AG10803 (cell line): ENCODE measurements at regions not wholly inside any gene's neighbourhood (a gene's known extent, or its start where the extent isn't known, plus 50 kb on each side); places are given as distances from the start of the nearest gene placed in this dataset.

ENCODE experiments used
- DNase-seq: peaks from one replicate; pipeline ENCODE4 v3.0.0; 2010; ENCODE audit warnings: low read depth
- H3K4me3 ChIP-seq: 2 replicates; pipeline ENCODE4 v1.5.1; 2011; ENCODE audit warnings: mild to moderate bottlenecking, low read length, control low read depth
- CTCF ChIP-seq: conservative IDR thresholded peaks from 2 replicates; pipeline ENCODE4 v1.5.1; 2011; ENCODE audit warnings: mild to moderate bottlenecking, low read length, control low read depth, inconsistent platforms

- TF ChIP-seq CTCF = no peak
- DNase-seq = no peak
- H3K4me3 ChIP-seq = no peak overlapping the region
These were observed 1538.8 kb upstream of the CDH8 start for GRCh38 chr16:63575041-63575440.

- no peak for DNase-seq
- TF ChIP-seq CTCF = no peak
- H3K4me3 ChIP-seq = no peak overlapping the region
These were observed 1531.9 kb upstream of the CDH8 start for GRCh38 chr16:63568164-63568563.

- no peak for TF ChIP-seq CTCF
- no peak for DNase-seq
- no peak overlapping the region for H3K4me3 ChIP-seq
These were observed 1527.7 kb upstream of the CDH8 start for GRCh38 chr16:63563819-63564505.

- H3K4me3 ChIP-seq = no peak overlapping the region
- no peak for DNase-seq
- no peak for TF ChIP-seq CTCF
These were observed 1517.7 kb upstream of the CDH8 start for GRCh38 chr16:63553980-63554379.

- no peak for DNase-seq
- no peak for TF ChIP-seq CTCF
- no peak overlapping the region for H3K4me3 ChIP-seq
These were observed 1503.0 kb upstream of the CDH8 start for GRCh38 chr16:63539276-63539675.

- no peak for DNase-seq
- TF ChIP-seq CTCF = no peak
- no peak overlapping the region for H3K4me3 ChIP-seq
These were observed 1494.7 kb upstream of the CDH8 start for GRCh38 chr16:63530974-63531373.

DNA sequence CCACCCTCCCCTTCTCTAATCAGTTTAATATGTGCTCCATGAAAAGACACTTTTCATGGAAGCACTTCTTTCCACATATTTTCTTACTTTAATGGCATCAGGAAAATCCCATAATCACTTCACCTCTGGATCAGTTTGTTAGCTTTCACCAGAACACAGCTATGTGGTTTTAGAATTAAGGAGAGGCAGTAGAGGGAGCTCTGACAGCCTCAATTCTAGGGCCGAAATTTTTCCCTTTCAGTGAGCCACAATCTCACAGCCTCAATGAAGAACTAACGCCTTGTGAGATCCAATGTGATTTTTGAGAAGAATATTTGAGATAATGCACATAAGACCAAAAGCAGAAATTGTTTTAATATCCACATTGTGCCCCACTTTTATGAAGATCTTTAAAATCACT lies 1494.0 kb upstream of the CDH8 start:
- no peak overlapping the region for H3K4me3 ChIP-seq
- TF ChIP-seq CTCF = no peak; the same call in 1 of the 2 replicates
- no peak for DNase-seq
